CD4-positive, alpha-beta T cell treated with Interleukin-4 for 1 hour (primary cell): ENCODE measurements at regions not wholly inside any gene's neighbourhood (a gene's known extent, or its start where the extent isn't known, plus 50 kb on each side); places are given as distances from the start of the nearest gene placed in this dataset.

Experiments
- DNase-seq, 2 donors: peaks; one replicate each; pipeline ENCODE4 v3.0.0-alpha.2; 2020 to 2022

DNA sequence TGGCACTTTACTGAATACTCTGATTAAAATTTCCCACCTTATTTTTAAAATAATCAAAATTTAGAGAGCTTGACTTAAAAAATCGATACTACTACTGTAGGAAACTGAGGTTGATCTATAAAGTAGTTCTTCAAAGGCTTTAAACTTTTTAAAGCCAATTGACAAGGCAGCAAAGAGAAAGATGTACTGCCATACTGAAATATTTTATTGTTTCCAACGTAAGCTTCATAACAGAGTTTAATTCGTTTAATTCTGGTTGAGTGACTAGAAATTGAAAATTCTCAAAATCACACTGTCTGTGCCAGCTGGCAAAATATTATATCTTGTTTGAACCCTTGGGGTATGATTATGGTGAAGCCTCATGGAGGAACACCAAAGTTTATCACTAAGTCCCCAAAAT is 207.6 kb downstream of the UNC5CL start:
- DNase-seq, result no peak

DNA sequence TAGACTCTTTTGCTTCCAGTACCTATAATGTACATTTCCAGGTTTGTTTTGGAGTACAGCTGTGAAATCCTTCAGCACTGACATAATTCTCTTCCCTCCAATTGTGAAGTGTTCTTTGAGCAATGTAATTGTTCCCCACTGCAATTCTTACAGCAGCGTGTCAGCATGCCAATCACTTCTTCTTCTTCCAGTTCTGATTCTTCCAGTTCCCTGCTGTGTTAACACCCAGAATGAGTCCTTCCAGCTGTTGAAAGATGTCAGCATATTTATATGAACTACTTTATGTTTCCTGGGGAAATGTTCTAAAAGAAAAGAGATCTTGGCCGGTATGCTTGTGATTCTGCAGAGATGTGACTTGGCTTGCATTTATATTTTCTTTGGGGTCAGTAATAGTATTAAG is 213.9 kb downstream of the UNC5CL start:
- no peak for DNase-seq

DNA sequence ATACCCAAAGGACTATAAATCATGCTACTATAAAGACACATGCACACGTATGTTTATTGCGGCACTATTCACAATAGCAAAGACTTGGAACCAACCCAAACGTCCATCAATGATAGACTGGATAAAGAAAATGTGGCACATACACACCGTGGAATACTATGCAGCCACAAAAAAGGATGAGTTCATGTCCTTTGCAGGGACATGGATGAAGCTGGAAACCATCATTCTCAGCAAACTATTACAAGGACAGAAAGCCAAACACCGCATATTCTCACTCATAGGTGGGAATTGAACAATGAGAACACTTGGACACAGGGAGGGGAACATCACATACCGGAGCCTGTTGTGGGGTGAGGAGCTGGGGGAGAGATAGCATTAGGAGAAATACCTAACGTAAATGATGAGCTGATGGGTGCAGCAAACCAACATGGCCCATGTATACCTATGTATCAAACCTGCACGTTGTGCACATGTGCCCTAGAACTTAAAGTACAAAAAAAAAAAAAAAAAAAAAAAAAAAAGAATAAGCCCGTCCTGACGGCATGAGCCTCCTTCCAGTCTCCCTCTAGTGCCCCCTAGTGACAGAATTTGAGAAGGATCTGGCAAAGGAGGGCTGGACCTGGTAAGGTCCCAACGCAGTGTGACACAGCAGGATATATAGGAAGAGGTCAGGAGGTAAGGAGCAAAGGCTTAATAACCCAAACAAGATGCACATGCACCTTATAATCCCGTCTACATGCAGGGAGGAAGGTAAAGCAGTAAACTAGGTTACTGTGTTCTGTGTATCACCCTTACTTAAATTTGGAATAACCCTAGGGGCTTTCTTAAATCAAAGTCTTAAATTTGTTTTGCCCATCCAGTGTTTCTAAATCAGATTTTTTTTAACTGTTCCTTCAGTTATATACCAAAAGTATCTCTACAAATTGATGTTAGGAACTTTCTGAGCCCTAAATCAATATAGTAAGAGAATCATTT is 214.8 kb downstream of the UNC5CL start:
- DNase-seq, result peak in 1 of 2 donors; percentile 41

DNA sequence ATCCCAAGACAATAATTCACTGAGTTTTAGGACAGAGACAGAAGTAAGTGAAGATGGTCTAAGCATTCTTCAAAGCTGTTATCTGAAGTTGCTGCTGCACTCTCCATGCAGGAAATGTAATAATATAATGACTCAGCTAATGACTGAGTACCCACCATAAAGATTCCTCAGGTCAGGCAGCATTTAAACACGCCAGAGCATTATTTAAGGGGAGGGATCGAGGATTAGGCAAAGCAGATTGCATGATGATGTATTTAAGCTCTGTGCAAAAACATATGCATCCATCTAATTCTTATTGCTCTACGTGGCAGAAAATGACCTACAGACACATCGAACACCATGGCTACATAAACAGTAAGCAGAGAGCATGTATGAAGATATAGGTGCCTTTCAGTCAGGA is 216.4 kb downstream of the UNC5CL start:
- no peak for DNase-seq

DNA sequence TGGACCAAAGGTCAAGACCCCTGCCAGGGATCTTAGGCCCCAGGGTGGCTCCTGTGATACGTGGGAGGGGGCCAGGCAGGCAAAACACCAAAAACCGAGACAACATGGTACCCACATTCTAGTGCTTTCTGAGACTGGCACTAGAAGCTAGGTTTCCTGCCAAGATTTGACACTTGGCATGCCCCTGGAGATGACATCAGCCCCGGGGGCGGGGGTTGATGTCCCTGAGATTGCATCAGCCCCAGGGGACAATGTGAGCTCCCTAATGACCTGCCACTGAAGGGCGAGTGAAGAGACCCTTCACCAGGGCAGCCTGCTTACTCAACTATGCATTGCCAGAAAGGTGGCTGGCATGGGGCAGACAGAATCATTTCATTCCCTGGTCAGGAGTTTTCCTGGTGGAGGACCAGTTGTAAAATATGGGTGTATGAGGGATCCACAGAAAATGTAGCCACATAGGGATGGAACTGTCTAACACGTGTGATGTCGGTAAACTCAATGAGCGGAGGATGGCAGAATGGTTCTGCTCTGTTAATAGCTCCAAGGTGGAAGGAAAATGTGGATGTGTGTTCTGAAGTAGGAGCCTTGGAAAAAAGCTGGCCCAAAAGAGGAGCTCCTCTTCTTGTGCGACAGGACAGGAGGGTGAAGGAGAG is 219.7 kb downstream of the UNC5CL start:
- DNase-seq, result no peak

DNA sequence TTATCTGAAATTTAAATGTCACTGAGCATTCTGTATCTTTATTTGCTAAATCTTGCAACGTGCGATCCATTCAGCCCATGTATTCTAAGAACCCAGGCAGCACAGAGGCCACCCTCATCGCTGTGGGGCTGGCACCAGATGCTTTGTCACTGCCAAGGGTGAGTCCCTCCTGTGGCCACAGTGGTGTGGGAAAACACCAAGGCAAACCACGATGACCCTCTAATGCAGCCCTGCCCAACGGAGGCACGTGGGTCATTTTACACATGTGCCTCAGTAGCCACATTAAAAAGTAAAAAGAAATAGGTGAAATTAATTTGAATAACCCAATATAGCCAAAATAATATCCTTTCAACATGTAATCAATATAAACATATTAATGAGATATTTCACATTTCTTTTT is 221.7 kb downstream of the UNC5CL start:
- no peak for DNase-seq

DNA sequence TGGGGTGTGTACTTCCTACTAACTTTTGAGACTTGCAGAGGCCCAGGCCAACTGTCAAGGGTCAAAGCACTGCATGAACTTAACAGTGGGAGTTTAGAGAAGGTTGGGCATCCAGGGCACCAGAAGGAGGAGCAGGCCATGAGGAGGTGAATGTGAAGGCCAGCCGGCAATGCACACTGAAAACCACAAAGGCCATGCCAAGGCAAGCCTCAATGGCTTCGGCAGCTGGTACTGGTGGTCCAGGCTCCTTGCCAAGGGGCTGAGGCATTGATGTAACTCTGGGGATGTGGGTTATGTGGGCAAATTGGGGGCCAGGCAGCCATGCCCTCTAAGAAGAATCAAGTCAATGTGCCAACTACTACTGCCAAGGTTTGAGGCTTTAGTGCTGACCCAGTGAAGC is 222.4 kb downstream of the UNC5CL start:
- DNase-seq, result no peak

DNA sequence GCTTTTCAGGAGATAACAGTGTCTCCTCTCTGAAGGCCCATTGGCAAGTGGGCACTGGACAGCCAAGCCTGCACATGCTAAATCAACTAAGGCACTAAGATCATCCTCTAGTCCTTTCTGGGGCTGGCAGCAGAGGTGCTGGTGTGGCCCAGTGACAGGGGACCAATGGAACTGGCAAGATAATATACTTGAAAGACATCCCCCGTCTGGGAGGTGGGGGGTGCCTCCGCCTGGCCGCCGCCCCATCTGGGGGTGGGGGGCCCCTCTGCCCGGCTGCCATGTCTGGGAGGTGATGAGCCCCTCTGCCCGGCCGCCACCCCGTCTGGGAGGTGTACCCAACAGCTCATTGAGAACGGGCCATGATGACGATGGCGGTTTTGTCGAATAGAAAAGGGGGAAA is 223.3 kb downstream of the UNC5CL start:
- DNase-seq, result no peak

DNA sequence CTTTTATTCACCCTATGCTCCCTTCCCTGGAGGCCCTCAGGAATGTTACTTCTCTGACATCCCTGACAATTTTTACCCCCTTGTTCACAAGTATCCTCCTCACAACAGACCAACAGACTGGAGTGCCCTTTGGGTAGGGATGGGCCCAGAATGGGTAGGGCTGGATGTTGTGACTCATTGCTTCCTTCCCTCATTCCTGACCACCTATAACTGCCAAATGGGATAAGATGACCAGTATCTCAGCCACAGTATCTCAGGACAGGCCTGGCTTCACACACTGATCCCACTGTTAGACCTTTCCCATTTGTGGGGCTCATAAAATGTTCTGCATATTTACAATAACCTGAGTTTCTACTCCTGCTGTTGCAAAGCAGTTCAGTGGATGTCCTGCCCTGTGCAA is 223.0 kb upstream of the LRFN2 start:
- DNase-seq, result no peak

DNA sequence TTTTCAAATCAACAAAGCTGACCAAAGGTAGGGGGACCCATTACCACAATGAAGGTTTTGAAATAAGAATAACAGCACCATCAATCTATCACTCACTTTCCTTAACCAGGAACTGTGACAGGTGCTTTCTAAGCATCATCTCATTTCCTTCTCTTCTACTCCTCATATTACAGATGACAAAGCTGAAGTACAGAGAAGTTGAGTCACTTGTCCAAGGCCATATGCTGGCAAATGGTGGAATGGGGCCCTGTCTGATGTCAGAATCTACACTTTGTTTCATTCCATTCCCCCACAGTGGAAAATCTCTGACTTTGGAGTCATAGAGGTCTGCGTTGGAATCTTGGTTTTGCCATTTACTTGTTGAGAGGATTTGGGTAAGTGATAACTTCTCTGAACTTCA is 222.5 kb upstream of the LRFN2 start:
- DNase-seq, result no peak

DNA sequence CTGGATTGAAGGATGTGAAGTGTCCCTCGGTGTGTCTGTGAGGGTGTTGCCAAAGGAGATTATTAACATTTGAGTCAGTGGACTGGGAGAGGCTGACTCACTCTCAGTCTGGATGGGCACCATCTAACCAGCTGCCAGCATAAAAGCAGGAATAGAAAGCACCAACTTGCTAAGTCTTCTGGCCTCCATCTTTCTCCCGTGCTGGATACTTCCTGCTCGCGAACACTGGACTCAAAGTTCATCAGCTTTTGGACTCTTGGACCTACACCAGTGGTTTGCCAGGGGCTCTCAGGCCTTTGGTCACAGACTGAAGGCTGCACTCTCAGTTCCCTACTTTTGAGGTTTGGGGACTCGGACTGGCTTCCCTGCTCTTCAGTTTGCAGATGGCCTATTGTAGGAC is 220.3 kb upstream of the LRFN2 start:
- no peak for DNase-seq

DNA sequence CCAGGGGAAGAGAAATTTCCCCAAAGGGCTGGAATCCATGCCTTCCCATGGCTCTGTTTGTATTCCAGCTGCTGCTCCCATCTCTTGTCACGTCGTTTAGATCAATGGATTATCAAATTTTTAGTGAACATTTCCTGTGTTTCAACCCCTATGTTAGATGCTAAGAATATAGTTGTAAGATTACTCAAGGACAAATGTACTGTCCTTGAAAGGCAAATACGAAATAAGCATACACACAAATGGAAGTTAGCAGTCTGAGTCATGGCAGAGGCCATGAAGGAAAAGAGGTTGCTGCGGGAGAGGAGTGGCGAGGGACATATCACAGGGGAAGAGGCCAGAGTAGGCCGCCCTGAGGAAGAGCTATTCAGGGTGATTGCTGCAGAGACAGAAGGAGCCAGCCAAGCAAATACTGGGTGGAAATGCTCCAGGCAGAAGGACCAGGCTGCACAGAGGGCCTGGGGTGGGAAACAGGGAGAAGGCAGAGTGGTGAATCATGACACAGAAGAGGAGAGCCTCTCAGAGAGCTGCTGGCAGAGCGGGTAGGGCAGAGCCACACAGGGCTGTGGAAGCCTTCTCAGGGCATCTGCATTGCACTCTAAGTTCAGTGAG is 219.2 kb upstream of the LRFN2 start:
- DNase-seq, result no peak

DNA sequence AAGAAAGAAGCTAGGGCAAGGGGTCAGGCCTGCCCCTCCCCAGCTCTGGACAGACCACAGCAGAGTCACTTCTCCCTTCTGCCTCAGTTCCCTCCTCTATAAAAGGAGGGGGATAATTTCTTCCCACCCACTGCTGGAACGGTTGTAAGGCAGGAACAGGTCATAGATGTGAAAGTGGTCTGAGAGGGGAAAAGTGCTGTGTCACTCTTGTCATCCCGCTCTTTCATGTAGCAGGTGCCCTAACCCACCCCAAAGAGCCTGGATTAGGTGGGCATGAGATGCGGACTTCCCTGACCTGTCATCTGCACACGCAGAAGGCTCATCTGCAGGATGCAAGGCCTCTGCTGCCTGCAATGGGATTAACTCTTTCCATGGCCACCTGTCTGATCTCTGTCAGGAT is 218.2 kb upstream of the LRFN2 start:
- DNase-seq, result no peak

DNA sequence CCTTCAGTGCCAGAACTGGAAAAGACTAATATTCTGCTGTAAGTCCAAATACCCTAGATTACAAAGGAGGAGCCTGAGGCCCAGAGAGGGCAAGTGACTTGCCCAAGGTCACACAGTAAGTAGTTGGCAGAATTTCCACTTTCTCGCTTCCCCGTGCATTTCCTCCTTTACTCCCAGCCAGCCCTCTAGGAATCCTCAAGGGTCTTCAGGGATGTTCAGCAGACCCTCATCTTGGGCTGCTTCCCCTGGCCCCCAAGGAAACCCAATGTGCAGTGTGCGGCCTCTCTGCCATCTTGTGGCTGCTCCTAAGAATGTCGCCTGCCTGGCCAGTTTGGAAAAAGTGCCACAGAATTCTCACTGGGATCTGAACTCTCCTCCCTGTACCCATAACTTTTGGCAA is 217.7 kb upstream of the LRFN2 start:
- no peak for DNase-seq

DNA sequence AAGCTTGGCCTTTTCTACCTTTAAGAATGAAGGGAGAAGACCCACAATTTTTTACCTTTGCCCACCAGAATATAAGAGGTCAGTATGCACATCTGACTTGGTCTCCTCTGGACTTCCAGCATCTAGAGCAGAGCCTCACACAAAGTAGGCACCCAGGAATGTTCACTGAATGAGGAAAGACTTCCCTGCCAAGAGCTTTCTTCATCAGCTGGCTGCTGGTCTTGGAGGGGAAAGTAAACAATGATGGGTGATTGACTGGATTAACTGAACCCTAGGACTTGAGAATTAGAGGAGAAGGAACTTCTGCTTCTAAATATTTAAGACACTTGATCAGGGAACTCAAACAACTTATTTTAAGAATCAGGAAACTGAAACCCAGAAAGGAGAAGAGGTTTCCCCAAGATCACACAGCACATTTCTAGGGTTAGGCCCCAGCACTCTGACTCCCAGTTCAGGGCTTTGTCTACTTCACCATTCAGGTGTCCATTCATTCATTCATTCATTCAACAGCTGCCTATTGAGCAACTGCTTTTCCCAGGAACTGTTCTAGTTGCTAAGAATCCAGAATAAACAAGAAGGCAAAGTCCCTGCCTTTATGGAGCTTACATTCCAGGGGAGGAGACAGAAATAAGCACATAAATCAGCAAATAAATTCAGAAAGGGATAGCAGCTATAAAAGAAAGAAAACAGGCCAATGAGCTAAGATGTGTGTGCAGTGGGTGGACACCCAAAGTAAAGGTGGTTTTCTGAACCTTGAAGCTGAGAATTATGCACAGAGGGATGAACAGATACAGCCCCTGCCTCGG is 216.9 kb upstream of the LRFN2 start:
- DNase-seq, result no peak

DNA sequence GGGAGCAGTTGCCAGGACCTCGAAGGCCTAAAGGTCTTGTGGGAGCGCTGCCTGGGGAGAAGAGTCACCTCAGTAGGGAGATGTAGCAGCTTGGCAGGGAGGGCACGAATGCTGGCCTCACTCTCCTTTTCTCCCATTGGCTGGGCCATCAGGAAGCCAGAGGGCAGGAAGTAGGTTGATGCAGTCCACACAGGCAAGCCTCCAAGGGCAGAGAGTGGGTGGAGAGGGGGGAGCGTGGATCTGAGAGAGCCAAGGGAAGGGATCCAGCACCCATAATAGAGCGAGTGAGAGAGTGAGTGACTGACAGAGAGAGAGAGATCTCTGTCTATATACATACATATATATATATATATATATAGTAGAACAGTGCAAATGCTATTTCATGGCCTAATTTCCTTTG is 215.3 kb upstream of the LRFN2 start:
- no peak for DNase-seq

DNA sequence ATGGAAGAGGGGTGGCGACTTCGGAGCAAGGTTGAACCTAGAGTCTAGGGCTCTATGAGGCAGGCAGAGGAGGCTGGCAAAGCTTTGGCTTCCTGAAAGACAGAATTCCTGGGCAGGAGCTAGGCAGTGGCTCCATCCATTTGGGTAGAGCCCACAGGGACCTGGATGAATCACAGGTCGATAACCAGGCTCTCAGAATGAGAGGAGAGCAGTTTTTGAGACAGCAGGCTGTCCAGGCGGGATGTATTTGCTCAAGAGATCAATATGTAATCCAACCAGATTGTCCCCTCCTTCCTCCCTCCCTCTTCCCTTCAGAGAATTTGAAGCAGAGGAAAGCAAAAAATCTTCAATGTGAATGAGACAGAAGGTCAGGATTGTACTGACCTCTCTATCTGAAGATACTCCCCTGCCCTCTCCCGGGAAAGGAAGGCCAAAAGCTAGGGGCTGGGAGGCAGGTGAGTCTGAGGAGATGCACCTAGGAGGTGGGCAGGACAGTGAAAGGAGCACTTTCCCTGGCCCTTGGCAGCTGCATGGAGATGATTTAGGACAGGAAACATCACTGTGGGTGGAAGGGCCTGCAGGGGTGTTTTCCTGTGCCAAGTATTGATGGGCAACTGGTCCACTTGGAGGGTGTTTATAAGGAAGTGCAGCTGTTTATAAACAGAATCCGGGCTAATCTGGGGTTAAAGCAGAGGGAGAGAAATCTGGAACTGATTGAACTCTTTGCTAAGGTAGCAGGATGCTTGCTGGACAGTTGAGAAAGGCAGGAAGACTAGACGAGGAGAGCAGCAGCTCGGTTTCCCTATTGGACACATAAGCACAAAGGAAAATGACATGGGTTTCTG is 212.4 kb upstream of the LRFN2 start:
- no peak for DNase-seq

DNA sequence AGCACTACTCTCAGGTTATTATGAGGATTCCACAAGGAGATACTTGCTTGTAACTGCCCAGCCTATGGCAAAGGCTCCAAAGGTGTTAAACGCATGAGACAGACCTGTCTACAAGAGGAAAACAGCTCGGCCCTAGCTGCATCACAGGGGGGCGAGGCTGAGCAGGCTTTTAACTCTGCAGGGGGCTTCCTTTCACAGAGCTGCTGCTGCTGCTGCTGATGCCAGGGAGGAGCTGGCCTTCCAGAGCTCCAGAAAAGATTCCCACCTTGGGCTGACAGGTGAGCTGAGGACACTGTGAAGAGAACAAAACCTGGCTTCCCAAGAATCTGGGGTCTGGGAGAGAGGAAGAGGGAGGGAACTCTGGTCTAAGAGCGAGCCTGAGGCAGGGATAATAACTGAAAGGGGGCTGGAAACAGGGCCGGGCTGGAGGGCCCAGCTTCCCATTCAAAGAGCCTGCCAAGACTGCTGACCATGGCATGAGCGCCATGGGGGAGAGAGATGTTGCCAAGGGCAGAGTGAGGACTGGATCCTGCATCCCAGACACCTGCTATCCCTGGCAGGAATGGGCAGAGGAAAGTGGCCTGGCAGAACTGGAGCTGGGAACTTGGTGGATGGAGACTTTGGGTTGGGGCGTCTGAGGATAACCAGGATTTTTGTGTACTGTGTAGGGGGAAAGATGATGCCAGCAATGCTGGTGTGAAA is 211.1 kb upstream of the LRFN2 start:
- no peak for DNase-seq

DNA sequence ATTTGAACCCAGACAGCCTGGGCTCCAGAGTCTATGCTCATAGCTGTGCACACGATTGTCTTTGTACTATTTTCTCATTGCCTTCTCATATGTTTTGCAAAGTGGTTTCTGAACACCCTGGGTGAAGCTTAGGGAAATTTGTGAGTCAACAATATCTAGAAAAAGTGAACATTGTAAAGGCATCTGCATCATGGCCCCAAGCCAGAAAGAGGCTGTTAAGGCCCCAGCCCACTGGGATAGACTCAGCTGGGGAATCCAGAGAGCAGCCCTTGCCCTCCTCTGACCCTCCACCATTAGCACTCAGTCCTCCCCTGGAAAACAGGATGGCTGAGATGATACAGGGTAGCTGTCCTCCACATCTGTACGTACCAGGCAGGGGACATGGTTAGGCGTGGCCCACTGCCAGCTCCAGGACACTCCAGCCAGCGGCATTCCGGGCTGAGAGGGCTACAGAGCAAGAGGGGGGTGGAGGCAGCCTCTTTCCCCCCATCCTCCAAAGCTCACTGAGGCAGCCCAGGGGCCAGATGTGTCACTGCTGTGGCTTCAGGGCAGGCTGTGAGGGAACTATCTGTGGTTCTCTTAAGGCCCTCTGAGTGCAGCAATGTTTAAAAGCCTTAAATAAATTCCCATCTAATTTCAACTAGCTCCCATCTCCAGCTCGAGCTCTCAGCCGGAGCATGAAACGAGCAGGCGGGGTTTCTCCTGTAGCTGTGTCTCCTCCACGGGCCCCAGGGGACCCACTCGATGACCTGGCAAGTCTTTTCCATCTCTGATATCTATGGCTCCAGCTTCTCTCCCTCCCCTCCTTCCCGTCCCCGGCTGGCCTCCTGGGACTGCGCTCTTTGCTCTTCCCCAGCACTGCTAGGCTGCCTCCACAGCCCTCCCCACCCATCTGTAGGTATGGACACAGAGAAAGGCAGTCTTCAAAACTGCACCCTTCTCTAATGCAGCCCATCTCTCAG is 209.4 kb upstream of the LRFN2 start:
- no peak for DNase-seq

DNA sequence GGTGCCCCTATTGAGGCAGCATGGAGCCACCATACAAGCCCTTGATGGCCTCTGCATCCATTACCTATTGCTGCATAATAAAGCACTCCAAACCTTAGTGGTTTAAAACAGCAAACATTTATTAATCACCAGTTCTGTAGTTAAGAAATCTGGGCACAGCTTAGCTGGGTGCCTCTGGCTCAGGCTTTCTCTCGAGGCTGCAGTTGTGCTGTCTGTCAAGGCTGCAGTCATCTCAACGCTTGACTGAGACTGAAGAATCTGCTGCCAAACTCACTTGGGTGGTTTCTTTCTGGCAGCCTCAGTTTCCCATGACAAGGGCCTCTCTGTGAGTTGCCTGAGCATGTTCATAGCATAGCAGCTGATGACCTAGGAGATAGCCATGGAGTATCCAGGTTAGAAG is 207.4 kb upstream of the LRFN2 start:
- DNase-seq, result no peak
